HFFc6 (cell line): ENCODE measurements at regions not wholly inside any gene's neighbourhood (a gene's known extent, or its start where the extent isn't known, plus 50 kb on each side); places are given as distances from the start of the nearest gene placed in this dataset.

Experiments
- DNase-seq: peaks from one replicate; pipeline ENCODE4 v3.0.0-alpha.2; 2018
- H3K27ac Mint-ChIP-seq: 2 replicates; pipeline ENCODE4 v1.8.0; 2020; ENCODE audit warnings: mild to moderate bottlenecking, mixed read lengths
- H3K27me3 Mint-ChIP-seq: 2 replicates; pipeline ENCODE4 v1.8.0; 2021; ENCODE audit warnings: mild to moderate bottlenecking, moderate library complexity, mixed read lengths; ENCODE audit not compliant: insufficient read depth
- H3K36me3 Mint-ChIP-seq: 2 replicates; pipeline ENCODE4 v1.8.0; 2021; ENCODE audit warnings: low read depth, mixed read lengths
- H3K4me1 Mint-ChIP-seq: 2 replicates; pipeline ENCODE4 v1.8.0; 2020; ENCODE audit warnings: low read depth, mixed read lengths
- H3K4me3 Mint-ChIP-seq: 2 replicates; pipeline ENCODE4 v1.8.0; 2020; ENCODE audit warnings: mild to moderate bottlenecking, moderate library complexity, mixed read lengths
- H3K9me3 Mint-ChIP-seq: 2 replicates; pipeline ENCODE4 v1.8.0; 2020; ENCODE audit warnings: mild to moderate bottlenecking, mixed read lengths
- TF ChIP-seq, protein P1 (sequence below): fragments of 200-600 bp; sonication (generic); IDR thresholded peaks from 2 replicates; pipeline ENCODE4 v1.5.0; 2021; ENCODE audit warnings: antibody characterized with exemption, mild to moderate bottlenecking

DNA sequence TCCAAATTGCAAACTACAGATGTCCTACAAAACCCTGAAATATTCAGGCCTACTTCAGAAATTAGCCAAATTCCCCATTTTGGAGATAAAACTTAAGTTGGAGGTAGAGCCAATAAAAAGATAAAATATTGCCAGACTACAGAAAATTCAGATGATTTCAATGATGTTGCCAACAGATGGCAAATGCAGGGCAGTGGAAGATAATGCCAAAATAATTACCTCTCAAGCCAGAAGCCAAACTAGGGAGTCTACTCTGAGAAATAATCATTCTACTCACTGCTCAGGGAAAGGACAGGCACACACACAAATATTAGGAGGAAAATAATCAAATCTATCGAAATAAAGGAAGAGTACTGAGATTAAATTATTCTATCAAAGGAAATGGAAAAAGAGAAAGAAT lies 347.5 kb upstream of the CCNG1 start:
- no peaks in the 10 kb centered on the region for H3K36me3 Mint-ChIP-seq

DNA sequence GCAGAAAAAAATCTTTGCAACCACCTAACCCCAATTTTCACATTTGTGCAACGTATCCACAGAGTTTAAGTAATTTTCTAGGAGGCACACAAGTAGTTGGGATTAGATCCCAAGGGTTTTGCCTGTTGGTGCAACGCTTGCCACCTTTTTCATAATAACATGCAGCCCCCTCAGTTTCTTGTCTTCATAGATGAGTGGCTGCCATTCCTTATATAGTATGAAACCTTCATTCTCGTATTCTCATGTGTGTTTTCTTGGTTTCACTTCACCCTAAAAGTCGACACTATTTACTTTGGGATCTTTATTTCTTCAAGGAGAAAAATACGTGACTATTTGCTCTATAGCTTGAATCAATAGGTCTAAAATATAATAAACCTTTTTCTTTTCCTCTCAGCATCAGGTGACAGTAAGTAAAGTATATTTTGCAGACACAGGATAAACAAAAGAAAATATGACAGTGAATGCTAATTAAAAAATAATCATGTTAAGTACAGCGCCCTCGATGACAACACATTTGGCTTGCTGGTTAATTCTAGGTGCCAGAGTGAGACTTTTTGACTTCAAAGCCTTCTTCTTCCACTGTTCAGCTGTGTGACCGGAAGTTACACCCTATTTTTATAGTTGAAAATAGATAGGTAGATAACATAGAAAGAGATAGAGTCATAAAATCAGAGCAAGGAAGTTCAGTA lies 342.8 kb upstream of the CCNG1 start:
- Mint-ChIP-seq H3K9me3 (peaks cover 12% of the 10 kb centered on the region), H3K4me1 (no peaks in the 10 kb centered on the region), H3K36me3 (no peaks in the 10 kb centered on the region), H3K27me3 (no peaks in the 10 kb centered on the region), H3K4me3 (no peak overlapping the region), H3K27ac (no peak overlapping the region)
- no peak for DNase-seq
- TF ChIP-seq, protein P1, sequence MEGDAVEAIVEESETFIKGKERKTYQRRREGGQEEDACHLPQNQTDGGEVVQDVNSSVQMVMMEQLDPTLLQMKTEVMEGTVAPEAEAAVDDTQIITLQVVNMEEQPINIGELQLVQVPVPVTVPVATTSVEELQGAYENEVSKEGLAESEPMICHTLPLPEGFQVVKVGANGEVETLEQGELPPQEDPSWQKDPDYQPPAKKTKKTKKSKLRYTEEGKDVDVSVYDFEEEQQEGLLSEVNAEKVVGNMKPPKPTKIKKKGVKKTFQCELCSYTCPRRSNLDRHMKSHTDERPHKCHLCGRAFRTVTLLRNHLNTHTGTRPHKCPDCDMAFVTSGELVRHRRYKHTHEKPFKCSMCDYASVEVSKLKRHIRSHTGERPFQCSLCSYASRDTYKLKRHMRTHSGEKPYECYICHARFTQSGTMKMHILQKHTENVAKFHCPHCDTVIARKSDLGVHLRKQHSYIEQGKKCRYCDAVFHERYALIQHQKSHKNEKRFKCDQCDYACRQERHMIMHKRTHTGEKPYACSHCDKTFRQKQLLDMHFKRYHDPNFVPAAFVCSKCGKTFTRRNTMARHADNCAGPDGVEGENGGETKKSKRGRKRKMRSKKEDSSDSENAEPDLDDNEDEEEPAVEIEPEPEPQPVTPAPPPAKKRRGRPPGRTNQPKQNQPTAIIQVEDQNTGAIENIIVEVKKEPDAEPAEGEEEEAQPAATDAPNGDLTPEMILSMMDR, result no peak

More for the DNA sequence above, 347.5 kb upstream of the CCNG1 start:
- no peak overlapping the region for H3K27ac Mint-ChIP-seq
- peaks cover 26% of the 10 kb centered on the region for H3K9me3 Mint-ChIP-seq
- no peak overlapping the region for H3K4me3 Mint-ChIP-seq
- no peak for DNase-seq
- H3K4me1 Mint-ChIP-seq, result no peaks in the 10 kb centered on the region
- no peaks in the 10 kb centered on the region for H3K27me3 Mint-ChIP-seq
- TF ChIP-seq, protein P1, result no peak

DNA sequence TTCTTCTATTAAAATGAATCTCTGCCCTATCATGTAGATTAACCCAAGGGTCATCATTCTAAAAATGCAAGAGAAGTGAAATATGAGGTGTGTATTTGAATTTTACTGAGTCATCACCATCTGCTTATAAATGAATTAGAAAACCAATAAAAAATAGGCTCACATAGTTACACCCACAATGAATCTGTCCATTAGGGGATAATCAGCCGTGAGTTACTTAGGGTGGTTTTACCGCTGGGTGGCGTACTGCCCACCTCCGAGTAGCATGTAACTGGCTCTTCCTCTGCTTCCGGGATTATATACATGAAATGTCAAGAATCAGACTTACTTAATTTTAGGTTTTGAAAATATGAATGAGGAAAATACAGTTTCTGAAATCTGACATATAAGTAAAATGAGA lies 332.9 kb upstream of the CCNG1 start:
- Mint-ChIP-seq H3K27ac (no peak overlapping the region), H3K4me1 (no peaks in the 10 kb centered on the region), H3K4me3 (no peak overlapping the region), H3K9me3 (peaks cover 21% of the 10 kb centered on the region), H3K36me3 (no peaks in the 10 kb centered on the region), H3K27me3 (no peaks in the 10 kb centered on the region)
- TF ChIP-seq, protein P1, result no peak
- no peak for DNase-seq

DNA sequence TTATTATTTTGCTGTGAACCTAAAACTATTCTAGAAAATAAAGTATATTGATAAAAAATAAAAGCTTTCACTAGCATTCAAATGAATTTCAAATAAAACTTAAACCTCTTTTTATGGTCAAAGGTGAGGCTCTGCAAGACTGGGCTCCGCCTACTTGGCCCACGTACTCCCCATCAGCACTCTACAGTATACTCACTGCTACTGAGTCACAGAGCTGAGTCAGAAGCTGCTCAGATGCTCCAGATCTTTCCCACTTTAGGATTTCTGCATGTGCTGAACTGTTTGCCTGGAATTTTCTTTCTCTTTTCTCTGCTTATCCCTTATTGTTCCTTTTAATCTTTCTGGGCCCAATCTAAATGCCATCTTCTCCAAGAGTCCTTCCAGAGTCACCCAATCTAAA lies 331.9 kb upstream of the CCNG1 start:
- Mint-ChIP-seq H3K4me1 (no peaks in the 10 kb centered on the region), H3K9me3 (peaks cover 21% of the 10 kb centered on the region), H3K27ac (no peak overlapping the region), H3K27me3 (no peaks in the 10 kb centered on the region), H3K36me3 (no peaks in the 10 kb centered on the region), H3K4me3 (no peak overlapping the region)
- TF ChIP-seq, protein P1, result no peak
- DNase-seq, result no peak

DNA sequence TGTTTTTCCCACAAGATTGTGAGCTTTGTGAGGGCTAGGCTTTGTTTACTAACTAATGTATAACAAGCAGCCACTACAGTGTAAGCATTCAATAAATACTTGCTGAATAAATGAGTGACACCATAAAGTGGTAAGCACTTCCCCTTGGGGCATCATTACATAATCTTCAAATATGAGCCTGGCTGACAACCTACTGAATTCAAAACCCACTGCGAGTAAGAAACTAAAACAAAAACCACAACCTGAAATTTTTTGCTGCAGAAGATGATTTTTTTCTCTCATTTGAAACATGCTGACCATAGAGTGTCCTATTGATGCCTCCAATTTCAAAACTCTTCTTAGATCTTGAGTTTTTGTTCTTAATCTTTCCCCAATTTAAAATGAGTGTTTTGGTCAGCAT lies 331.3 kb upstream of the CCNG1 start:
- DNase-seq, result no peak
- H3K4me3 Mint-ChIP-seq, result no peak overlapping the region
- TF ChIP-seq, protein P1, result no peak
- no peaks in the 10 kb centered on the region for H3K27me3 Mint-ChIP-seq
- H3K36me3 Mint-ChIP-seq, result no peaks in the 10 kb centered on the region
- H3K27ac Mint-ChIP-seq, result no peak overlapping the region
- H3K4me1 Mint-ChIP-seq, result no peaks in the 10 kb centered on the region
- H3K9me3 Mint-ChIP-seq, result peaks cover 21% of the 10 kb centered on the region
